ENCODE measurements at regions not wholly inside any gene's neighbourhood (a gene's known extent, or its start where the extent isn't known, plus 50 kb on each side); places are given as distances from the start of the nearest gene placed in this dataset.

GRCh38 chr14:36055052-36055378 is 121.5 kb downstream of the PTCSC3 start:
- TF ChIP-seq, protein P1, sequence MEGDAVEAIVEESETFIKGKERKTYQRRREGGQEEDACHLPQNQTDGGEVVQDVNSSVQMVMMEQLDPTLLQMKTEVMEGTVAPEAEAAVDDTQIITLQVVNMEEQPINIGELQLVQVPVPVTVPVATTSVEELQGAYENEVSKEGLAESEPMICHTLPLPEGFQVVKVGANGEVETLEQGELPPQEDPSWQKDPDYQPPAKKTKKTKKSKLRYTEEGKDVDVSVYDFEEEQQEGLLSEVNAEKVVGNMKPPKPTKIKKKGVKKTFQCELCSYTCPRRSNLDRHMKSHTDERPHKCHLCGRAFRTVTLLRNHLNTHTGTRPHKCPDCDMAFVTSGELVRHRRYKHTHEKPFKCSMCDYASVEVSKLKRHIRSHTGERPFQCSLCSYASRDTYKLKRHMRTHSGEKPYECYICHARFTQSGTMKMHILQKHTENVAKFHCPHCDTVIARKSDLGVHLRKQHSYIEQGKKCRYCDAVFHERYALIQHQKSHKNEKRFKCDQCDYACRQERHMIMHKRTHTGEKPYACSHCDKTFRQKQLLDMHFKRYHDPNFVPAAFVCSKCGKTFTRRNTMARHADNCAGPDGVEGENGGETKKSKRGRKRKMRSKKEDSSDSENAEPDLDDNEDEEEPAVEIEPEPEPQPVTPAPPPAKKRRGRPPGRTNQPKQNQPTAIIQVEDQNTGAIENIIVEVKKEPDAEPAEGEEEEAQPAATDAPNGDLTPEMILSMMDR (IDR thresholded peaks at IDR 0.05): no peak
- TF ChIP-seq POLR2A (IDR thresholded peaks at IDR 0.05): no peak

Data from heart left ventricle (tissue), 13 donors.